HepG2 (cell line): ENCODE measurements at regions not wholly inside any gene's neighbourhood (a gene's known extent, or its start where the extent isn't known, plus 50 kb on each side); places are given as distances from the start of the nearest gene placed in this dataset.

Experiments
- CENPBD1 ChIP-seq: sonication (generic); formaldehyde crosslinking; IDR thresholded peaks from 2 replicates; pipeline ENCODE4 v1.8.0; 2022; ENCODE audit warnings: missing genetic modification reagents, low read depth, mild to moderate bottlenecking, borderline replicate concordance
- CENPT ChIP-seq: sonication (generic); formaldehyde crosslinking; IDR thresholded peaks from 2 replicates; pipeline ENCODE4 v1.8.0; 2022; ENCODE audit warnings: low read depth, mild to moderate bottlenecking, moderate library complexity, missing genetic modification reagents
- FOXA1 ChIP-seq, 2 experiments: fragments of 450-650 bp in 1 of 2; sonication (generic) in 1 of 2; formaldehyde crosslinking in 1 of 2; IDR thresholded peaks; 2 replicates each; pipeline versions ENCODE4 v1.4.0 to v1.6.1; 2016 to 2020; ENCODE audit warnings: missing genetic modification reagents in 1 of 2
- GATAD1 ChIP-seq: IDR thresholded peaks from 2 replicates; pipeline ENCODE4 v1.6.1; 2016; ENCODE audit warnings: missing genetic modification reagents, missing compliant biosample characterization
- GPN1 ChIP-seq: sonication (generic); formaldehyde crosslinking; IDR thresholded peaks from 2 replicates; pipeline ENCODE4 v1.5.1; 2020; ENCODE audit warnings: missing genetic modification reagents, borderline replicate concordance
- IRF1 ChIP-seq: sonication (generic); formaldehyde crosslinking; IDR thresholded peaks from 2 replicates; pipeline ENCODE4 v1.4.0; 2020; ENCODE audit warnings: low read depth, mild to moderate bottlenecking, missing genetic modification reagents
- KMT2A ChIP-seq: sonication (generic); formaldehyde crosslinking; IDR thresholded peaks from 2 replicates; pipeline ENCODE4 v1.4.0; 2020; ENCODE audit warnings: missing genetic modification reagents
- MED8 ChIP-seq: sonication (generic); formaldehyde crosslinking; IDR thresholded peaks from 2 replicates; pipeline ENCODE4 v1.8.1; 2023; ENCODE audit warnings: mild to moderate bottlenecking, missing genetic modification reagents; ENCODE audit not compliant: insufficient replicate concordance
- PAXIP1 ChIP-seq: sonication (generic); formaldehyde crosslinking; conservative IDR thresholded peaks from 2 replicates; pipeline ENCODE4 v1.4.0; 2020; ENCODE audit warnings: mild to moderate bottlenecking, missing genetic modification reagents, moderate library complexity
- RERE ChIP-seq: IDR thresholded peaks from 2 replicates; pipeline ENCODE4 v1.6.1; 2016; ENCODE audit warnings: low read depth, missing genetic modification reagents, missing compliant biosample characterization
- TBL1XR1 ChIP-seq: fragments of 150-350 bp; IDR thresholded peaks from 2 replicates; pipeline ENCODE4 v1.6.1; 2014; ENCODE audit warnings: borderline replicate concordance, low read length; ENCODE audit not compliant: partially characterized antibody
- ZNF451 ChIP-seq: sonication (generic); formaldehyde crosslinking; IDR thresholded peaks from 2 replicates; pipeline ENCODE4 v1.5.0; 2020; ENCODE audit warnings: mild to moderate bottlenecking, missing genetic modification reagents
- ZNF674 ChIP-seq: sonication (generic); formaldehyde crosslinking; IDR thresholded peaks from 2 replicates; pipeline ENCODE4 v1.5.0; 2020; ENCODE audit warnings: low read depth, mild to moderate bottlenecking, missing genetic modification reagents
- ZNF704 ChIP-seq: sonication (generic); formaldehyde crosslinking; IDR thresholded peaks from 2 replicates; pipeline ENCODE4 v1.8.1; 2023; ENCODE audit warnings: mild to moderate bottlenecking, inconsistent platforms, moderate library complexity, missing genetic modification reagents, borderline replicate concordance

- TF ChIP-seq MED8 (CRISPR knock-in tag) (no peak), ZNF451 (CRISPR knock-in tag) (no peak), ZNF704 (CRISPR knock-in tag) (no peak), ZNF674 (CRISPR knock-in tag) (no peak), FOXA1 (IDR thresholded peaks at IDR 0.05) (no peak), FOXA1 (CRISPR knock-in tag; IDR thresholded peaks at IDR 0.05) (peak; percentile 75), TBL1XR1 (no peak), KMT2A (CRISPR knock-in tag) (no peak), GPN1 (CRISPR knock-in tag) (no peak), CENPBD1 (no peak), RERE (CRISPR knock-in tag) (no peak), PAXIP1 (CRISPR knock-in tag) (peak; percentile 68), CENPT (CRISPR knock-in tag) (no peak), IRF1 (CRISPR knock-in tag) (no peak), GATAD1 (CRISPR knock-in tag) (no peak)
Measured at GRCh38 chr10:52376694-52377354, 62.7 kb downstream of the DKK1 start (continued).
